ENCODE measurements at regions not wholly inside any gene's neighbourhood (a gene's known extent, or its start where the extent isn't known, plus 50 kb on each side); places are given as distances from the start of the nearest gene placed in this dataset.
"Not testable (repeated sequence)": the region's sequence is repeated elsewhere in the genome, so short reads cannot be mapped to it uniquely, and the experiment has no call there.

DNA sequence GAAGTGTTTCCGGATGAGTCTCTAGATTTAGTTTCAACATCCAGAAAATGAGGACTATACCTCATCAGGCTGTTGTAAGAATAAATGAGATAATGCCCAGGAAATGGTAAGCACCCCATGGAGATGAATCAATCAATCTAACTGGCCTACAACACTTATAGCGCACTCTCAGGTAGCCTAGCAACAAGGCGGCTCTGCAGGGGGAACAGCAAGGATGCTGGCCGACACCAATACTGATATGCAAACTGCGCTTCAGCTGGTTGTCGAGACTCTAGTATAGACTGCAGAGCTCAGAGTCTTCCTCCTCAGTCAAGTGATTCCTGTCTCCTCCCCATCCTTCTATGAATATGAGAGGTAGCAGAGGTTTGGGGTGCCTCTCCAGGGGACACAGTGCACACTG, 218.8 kb upstream of the WWC1 start:
- DNase-seq (ENCODE audit: low read depth in 2 of 2): no peak

DNA sequence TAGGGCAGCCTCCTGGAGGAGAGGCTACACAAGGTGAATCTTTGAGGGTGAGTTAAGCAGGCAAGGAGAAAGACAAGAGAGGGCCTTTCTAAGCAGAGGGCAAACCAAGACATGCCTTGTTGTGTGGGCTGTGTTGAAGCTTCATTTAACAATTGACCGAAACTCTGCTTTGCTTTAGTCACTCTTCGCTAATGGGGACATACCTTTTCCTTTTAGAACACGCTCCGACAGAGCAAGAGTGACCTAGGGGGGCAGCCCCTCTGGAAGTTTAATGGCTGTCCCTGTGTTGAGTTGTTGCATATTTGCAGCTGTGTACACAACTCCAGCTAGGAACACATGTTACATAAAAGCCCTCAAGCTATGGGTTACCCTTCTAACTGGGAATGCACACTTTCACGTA, 218.1 kb upstream of the WWC1 start:
- no peak for DNase-seq (ENCODE audit: low read depth in 2 of 2)

DNA sequence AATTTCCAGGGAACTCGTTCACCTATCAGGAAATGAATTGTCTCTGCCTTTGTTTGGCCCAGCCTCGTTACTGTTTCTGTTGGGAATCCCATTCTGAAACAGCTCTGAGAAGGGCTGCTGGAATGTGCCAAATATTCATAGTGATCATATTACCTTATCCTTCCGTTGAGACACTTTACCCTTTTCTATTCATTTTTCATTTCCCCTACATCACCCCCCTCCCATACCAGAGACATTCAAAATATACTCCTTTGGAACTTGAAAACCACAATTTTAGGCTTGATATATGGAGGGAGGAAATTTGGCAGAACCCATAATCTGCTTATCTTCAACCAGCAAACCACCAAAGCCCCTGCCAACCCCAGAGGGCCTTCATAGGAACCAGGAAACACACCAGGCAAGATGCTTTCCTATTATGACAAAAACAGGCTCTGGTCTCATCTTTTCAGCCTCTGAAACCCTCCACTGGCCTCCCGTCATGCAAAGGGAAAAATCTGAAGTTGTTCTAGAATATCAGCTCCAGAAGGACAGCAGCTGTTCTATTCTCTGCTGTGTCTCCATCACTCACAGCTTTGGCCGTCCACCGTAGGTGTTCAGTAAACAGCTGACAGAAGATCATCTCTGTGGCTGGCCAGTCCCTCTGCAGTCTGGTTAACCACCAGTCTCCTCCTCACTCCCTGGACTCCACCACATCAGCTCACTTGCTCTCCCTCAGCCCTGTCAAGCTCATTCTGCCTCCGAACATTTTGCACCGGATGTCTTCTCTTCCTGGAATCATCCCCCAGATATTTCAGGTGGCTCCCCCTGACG, 217.2 kb upstream of the WWC1 start:
- DNase-seq (ENCODE audit: low read depth in 2 of 2): no peak

DNA sequence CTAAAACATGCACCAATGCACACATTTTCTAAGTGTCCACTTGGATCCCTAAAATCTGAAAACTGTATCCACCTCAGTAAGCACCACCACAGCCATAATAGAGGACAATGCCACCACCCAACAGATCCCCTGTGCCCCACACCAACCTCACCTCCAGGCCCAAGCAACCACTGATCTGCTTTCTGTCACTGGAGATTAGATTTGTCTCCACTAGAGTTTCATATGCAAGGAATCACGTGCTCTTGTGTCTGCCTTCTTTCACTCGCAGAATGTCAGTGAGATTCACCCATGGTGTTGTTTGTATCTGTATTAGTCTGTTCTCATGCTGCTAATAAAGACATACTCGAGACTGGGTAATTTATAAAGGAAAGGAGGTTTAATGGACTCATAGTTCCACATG, 216.1 kb upstream of the WWC1 start:
- no peak for DNase-seq (ENCODE audit: low read depth in 2 of 2)

DNA sequence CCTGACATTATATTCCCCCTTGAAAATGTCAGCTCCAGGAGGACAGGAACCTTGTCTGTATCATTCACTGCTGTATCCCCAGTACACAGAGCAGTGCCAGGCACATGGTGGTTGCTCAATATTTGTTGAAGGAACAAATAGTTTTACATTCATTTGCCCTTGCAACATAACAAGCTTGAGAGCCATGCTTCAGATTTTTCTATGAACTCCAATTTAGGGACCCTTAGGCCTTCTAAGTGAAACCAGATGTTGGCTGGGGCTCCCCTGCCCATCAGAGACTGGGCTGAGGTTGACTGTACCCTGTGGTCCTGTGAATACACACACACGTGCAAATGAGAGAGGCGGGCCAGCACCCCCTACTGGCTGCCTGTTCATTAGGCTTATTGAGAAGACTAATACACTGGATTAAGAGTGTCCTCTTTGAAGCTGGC, 214.9 kb upstream of the WWC1 start:
- no peak for DNase-seq (ENCODE audit: low read depth in 2 of 2)

DNA sequence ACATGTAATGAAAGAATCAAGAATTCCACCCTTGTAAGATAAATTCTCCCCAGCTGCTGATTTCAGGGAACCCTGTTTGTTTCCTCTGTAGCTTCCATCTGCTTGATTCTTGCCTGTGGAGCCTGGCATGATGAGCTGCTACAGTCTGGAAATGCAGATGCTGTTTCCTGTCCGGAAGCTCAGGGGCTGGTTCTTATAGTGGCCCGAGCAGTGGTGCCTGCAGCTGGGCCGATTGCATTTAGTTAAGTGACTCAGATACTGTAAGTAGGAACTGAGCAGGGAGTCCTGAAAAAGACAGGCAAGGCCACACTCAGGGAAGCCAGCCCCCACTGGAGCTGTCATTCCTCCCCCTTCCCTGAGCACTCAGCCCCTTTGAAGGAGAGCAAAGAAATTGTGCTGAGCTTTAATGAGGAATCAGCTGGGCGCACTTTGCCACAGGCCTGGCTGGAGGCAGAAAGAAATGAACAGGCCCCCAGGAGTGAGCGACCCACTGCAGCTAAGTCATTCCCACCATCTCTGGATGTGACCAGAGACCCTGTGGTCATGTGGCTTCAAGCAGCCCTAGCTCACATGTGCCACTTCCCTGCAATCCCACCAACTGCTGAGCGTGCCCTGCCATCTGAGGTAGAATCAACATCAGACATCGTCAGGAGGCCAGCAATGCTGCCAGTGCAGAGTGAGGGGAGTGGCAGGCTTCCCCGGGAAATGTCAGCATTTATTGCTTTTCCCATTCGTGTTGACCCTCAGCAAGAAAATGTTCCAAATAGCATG, 206.0 kb upstream of the WWC1 start:
- no peak for DNase-seq (ENCODE audit: low read depth in 2 of 2)

DNA sequence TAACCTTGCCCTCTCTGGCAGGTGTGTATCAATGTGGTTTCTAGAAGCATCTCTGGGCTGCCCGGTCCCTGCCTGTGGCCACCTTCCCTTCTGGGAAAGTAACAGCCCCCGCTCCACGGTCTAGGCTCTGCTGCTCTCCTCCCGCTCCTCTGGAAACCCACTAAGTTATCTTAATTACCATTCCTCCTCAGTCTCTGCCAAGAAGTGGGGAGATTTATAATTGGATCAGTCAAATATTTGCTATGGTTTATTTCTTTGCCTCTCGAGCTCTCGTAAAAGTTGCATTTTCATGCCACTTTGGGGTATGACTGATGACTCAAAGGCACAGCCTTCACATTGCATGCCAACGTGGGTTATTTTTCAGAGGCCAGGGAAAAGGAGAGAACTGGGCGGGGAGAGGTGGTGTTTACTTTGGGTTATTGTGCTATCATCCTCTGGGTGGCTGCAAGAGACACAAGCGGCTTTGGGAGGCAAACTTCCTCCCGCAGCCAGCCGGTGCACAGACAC, 205.3 kb upstream of the WWC1 start:
- no peak for DNase-seq (ENCODE audit: low read depth in 2 of 2)

DNA sequence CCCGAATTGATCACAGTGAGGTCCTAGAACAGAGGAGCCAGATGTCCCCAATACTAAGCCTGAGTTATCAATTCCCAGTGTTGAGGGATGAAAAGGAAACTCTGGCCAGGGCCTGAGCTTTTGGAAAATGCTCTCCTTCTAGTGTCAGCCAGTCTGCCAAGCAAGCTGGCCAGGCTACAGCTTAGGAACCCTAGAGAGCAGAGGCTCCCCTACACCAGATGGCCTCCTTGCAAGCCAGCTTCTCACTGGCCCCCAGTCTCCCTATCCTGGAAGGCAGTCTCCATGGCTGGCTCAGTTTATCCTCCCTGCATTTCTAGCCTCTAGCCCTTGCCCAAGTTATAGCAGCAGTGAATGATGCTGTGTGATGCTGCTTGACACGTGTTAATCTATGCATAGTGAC, 204.7 kb upstream of the WWC1 start:
- no peak for DNase-seq (ENCODE audit: low read depth in 2 of 2)

DNA sequence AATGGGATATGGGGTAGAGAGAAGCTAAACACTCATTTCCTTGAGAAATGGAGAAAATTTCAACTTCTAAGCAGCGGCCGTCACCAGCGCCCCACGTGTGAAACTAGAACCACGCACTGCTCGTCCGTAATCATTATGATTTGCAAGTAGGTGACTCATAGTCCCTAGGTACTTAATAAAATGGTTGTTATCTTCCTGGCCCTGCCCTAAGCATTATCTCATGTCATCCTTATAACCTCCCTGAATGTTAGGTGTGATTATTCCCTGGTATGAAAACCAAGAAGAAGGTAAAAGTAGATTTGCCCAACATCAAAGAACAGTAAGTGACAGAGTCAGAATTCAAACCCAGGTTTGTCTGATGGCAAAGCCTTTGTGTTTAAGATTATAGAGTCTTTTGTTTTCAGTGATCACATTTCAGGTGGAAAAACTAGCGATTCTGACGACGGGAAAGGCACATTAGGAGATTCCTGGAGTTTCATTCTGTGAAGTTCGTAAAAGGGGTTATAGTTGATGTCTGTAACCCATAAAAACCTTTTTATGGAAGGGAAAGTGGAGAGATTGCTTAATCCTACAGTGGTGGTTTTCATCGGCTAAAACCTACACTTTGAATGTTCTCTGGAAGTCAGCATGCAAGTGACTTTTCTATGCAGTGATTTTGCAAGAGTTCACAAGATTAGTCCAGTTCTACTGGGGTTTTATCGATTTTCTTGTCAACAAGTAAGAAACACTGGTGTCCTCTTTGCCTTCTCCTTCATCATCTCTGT, 202.9 kb upstream of the WWC1 start:
- no peak for DNase-seq (ENCODE audit: low read depth in 2 of 2)

DNA sequence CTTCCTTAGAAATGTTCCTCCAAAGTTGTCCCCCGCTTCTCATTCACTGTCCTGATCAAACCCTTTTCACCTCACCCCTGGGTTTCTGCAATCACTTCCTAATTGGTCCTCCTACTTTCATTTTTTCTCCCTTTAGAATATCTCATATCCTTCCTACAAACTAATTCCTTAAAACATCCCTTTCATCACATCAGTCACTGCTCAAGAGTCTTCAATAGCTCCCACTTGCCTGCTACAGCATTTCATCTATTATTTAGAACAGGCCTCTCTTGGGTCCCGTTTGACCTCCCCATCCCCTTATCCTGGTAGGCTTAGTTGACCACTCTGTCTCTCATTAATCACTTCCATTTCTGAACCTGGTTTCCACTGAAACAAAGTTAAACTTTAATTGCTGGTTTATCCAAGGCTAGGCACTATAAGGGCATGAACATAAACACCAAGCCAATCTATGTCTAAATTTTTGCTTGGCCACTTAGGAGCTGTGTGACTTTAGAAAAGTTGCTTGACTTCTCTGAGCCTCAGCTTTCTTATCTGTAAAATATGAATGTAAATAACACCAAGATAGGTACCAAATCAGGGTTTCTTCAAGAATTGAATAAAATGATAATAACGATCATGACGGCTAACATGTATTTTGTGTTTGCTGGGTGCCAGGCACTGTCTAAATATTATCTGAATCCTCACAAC, 202.1 kb upstream of the WWC1 start:
- no peak for DNase-seq (ENCODE audit: low read depth in 2 of 2)

DNA sequence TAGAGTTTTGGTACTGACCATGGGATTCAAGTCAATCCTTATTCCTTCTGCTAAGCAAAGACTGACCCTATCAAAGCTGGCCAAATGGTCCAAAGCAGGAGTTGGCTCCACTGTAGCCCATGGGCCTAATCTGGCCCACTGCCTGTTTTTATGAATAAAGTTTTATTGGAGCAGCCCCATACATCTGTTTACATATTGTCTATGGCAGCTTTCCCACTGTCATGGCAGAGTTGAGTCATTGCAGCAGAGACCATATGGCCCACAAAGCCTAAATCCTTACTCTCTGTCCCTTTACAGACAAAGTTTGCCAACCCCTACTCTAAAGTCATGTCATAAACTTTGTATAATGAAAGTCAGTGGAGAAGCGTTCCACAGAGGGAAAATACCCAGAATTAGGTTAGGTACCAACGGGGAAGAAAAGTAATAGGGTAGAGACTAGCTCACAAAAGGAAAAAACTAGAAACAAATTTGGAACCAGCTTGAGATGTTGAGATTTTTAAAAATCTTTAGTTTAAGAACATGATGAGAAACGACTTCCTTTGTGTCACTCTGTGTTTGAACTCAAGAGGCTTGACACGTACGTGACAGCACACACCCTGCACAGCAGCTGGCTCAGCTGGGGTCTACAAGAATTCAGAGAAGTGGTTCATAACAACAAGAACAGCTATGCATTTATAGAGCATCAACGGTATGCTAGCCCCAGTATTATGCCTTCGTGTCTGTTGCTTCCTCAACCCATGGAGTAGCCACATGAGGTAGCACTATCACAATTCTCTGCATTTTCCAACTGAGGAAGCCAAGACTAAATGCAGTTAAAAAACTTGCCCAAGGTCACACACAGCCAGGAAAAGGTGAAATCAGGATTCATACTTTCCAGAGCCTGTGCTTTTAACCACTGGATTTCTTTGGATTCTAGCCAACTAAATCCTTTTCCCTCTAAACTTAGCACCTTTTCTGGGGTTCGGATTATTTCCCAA, 198.9 kb upstream of the WWC1 start:
- no peak for DNase-seq (ENCODE audit: low read depth in 2 of 2)

DNA sequence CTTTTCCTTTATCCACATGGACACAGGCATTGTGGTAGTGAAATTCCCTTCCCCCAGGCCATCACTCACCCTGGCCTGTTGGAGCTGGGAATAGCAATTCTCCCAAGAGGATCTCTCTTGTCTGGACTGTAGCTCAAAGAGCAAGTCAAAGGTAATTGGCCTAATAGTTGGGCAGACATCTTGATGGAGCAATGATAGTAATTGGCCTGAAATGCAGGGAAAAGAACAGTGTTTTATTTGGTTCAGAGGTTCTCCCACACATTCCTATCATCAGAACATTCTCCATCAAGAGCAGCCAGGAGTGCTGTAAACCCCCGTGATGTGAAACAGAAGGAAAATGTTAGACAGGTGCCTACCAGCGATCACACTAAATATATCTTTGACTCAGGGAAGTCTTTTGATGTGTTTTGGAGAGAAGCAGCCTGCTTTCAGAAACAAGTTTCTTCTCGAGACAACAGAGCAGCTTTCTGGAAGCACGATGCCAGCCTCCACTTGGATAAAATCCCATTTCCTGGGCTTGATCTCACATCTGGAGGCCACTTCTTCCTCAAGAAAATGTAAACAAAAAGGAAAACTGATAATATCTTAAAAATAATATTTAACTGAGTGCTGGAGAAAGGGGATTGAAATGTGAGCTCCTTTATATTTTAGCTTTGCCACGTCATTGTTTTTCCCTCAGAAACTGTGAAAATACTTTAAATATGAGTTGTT, 198.1 kb upstream of the WWC1 start:
- no peak for DNase-seq (ENCODE audit: low read depth in 2 of 2)

DNA sequence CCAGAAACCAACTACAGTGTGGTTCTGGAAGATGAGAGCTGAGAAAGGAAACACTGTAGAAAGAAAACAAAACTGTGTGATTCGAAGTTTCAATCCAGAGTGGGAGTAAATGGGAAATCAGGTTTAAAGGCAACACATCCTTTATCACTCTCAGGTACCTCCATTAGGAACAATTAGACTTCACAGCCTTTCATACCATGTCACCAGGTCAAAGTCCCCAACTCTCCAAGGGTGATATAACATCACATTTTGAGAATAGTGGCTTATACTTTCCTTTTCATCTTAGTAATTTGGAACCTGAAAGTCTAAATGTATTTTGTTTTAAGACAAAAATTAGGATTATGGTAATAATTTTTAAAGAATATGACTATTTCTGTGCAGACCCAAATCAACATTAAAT, 194.9 kb upstream of the WWC1 start:
- DNase-seq (ENCODE audit: low read depth in 2 of 2): no peak

DNA sequence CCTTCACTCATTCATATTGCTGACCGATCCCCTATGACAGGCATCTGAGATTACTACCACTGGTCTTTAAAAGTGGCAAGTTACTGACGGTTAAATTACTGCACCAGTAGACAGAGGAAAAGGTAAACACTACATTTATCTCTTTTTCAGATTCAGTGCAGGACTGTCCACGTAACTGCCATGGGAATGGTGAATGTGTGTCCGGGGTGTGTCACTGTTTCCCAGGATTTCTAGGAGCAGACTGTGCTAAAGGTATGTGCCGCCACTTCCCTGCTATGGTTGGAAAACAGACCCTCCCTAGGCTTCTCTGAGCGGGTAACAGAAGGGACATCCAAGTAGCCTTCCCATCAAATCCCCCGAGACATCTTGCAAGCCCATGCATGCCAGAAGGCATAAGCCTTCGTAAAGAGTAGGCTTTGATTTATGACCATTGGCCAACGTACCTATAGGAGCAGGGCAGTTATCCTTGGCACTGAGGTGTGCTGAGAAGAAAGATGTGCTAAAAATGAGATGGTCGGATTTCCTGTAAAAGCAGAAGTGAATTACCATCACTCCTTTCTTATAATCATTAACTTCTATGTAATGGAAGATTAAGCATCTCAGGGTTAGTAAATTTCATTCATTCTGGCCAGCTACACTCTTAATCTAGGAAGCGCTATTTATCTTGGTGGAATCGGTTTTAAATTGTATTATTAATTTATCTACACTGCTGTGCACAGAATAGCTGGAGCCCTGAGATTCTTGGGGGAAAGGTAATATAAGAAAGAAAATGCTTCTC, 193.4 kb upstream of the WWC1 start:
- DNase-seq (ENCODE audit: low read depth in 2 of 2): no peak

DNA sequence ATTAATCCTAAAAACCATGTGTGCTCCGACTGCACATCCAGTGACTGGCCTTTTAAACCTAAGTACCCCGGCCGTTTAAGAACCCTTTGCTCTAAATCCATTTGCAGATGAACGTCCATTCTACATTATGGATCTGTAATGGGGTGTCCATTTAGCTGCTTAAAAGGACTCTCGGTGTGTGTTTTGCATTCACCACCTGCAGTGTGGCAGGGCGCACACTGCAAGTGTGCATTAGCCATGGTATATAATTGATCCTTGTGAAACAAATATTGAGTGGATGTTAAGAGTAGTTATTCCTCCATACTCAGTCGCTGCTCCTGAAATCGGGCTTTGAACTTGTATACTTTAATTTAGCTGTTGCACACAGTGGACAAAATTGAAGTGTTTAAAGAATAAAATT, 190.1 kb upstream of the WWC1 start:
- DNase-seq (ENCODE audit: low read depth in 2 of 2): no peak

DNA sequence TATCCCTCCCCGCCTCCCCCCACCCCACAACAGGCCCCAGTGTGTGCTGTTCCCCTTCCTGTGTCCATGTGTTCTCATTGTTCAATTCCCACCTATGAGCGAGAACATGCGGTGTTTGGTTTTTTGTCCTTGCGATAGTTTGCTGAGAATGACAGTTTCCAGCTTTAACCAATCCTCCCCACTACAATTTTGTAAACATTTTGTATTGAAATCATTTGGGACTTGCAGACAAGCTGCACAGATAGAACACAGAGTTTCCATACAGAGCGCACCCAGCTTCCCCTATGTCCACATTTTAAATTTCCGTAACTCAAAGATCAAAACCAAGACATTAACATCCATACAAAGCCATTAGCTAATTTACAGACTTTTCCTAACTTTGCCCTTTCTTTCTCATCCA, 188.4 kb upstream of the WWC1 start:
- not testable (repeated sequence) for DNase-seq (ENCODE audit: low read depth in 2 of 2)

DNA sequence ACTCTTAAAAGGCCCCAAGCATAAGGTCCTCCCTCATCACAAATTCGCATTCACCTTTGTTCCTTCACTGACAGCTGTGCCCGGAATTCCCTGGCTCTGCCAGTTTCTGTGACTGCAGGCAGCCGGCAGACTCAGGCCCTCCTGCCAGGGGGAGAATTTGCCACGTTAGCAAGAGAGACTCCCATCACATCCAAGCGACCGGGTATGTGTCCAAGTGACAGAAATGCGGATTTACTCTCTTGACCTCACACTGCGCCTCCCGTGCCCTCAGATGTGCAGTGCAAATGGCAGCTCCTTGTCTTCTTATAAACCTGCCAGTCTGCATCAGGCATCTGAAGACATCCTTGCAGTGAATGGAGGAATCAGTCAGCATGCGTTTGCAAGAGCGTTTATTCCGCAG, 187.1 kb upstream of the WWC1 start:
- DNase-seq (ENCODE audit: low read depth in 2 of 2): no peak

DNA sequence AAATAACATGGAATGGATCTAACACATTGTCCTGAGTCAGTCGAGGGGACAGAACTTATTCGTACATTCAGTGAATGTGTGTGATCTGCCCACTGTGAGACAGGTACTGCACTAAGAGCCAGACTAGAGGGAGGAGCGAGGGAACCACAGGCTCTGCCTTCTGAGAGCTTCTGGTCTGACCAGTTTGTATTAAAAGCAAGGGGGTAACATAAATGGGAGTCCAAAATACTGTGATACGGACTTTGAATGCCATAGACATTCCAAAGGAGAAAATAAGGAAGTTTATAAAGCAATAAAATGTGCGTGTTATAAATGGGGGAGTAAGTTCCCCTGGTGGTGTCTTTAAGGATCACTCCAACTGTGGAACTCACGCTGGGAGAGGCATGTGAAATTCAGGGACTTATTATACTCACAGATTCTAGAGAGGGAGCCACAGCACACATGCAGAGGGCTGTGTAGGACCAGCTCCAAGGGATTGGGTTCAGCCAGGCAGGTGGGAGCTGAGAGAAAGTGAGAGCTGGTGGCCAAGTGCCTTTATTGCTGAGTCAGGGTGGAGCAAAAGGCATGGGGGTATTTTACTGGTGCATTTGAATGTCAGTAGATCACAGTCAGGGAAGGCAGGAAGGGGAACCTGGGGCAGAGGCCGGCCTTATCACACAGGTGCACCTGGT, 186.5 kb upstream of the WWC1 start:
- DNase-seq (ENCODE audit: low read depth in 2 of 2): no peak
